ENCODE measurements at regions not wholly inside any gene's neighbourhood (a gene's known extent, or its start where the extent isn't known, plus 50 kb on each side); places are given as distances from the start of the nearest gene placed in this dataset.

- H3K27ac ChIP-seq (ENCODE audit: insufficient read length, low read depth, low read length) = no peak overlapping the region
- H2AK5ac ChIP-seq (ENCODE audit: insufficient read length, low read length) = no peak overlapping the region
- H3K36me3 Mint-ChIP-seq (ENCODE audit: insufficient read depth in 1 of 3, low read depth in 3 of 3) = peaks cover 5 to 12% (median 5%) of the 10 kb centered on the region in 3 experiments; a peak in 5 of 7 replicates
- no peaks in the 10 kb centered on the region for H3K9me3 ChIP-seq (ENCODE audit: control insufficient read depth, low read depth, low read length)
- H3K9me3 Mint-ChIP-seq = peaks cover 10 to 19% of the 10 kb centered on the region in 2 experiments
- H2BK12ac ChIP-seq (ENCODE audit: insufficient read length, low read depth, low read length) = no peak overlapping the region
- no peak overlapping the region for H4K5ac ChIP-seq (ENCODE audit: insufficient read length, low read depth, low read length)
- TF ChIP-seq CTCF (conservative IDR thresholded peaks at IDR 0.05) = no peak
- no peaks in the 10 kb centered on the region for H3K79me1 ChIP-seq (ENCODE audit: insufficient read depth, low read depth, low read length, poor library complexity, severe bottlenecking)
- no peak overlapping the region for H3K9ac ChIP-seq (ENCODE audit: extremely low read depth, insufficient read length, low read length)
- no peak overlapping the region for H3K4me3 Mint-ChIP-seq
- H3K27ac Mint-ChIP-seq = no peak overlapping the region
- H4K8ac ChIP-seq (replicated peaks; ENCODE audit: insufficient read length, low read depth, low read length) = no peak overlapping the region
- H3K23ac ChIP-seq (ENCODE audit: insufficient read length, low read depth, low read length) = no peak overlapping the region
- H2BK15ac ChIP-seq (ENCODE audit: low read depth, low read length) = no peak overlapping the region
- no peak for DNase-seq
- H3K23me2 ChIP-seq (ENCODE audit: insufficient read length, low read depth, low read length, poor library complexity, severe bottlenecking) = no peaks in the 10 kb centered on the region
- no peak overlapping the region for H2BK20ac ChIP-seq (ENCODE audit: low read depth, low read length, poor library complexity, severe bottlenecking)
- H3K27me3 Mint-ChIP-seq (ENCODE audit: low read depth) = no peaks in the 10 kb centered on the region
- no peak overlapping the region for H2BK120ac ChIP-seq (ENCODE audit: low read depth, low read length, poor library complexity, severe bottlenecking)
- H3K4me1 ChIP-seq (ENCODE audit: insufficient read depth, low read length) = no peaks in the 10 kb centered on the region
- H2BK5ac ChIP-seq (ENCODE audit: insufficient read length, low read length) = no peak overlapping the region
- H3K4ac ChIP-seq (ENCODE audit: low read depth, low read length) = no peak overlapping the region
- H3K14ac ChIP-seq (ENCODE audit: insufficient read depth, low read length) = no peak overlapping the region
- H2AFZ ChIP-seq (ENCODE audit: low read length) = no peak overlapping the region
- H3K18ac ChIP-seq (ENCODE audit: insufficient read length, low read depth, low read length) = no peak overlapping the region
- H4K20me1 ChIP-seq (ENCODE audit: control insufficient read depth, insufficient read depth, insufficient read length) = no peaks in the 10 kb centered on the region
- H3K4me2 ChIP-seq (ENCODE audit: insufficient read depth, insufficient read length, low read length) = no peak overlapping the region
- no peaks in the 10 kb centered on the region for H3K4me1 Mint-ChIP-seq
- no peak overlapping the region for H3K56ac ChIP-seq (ENCODE audit: insufficient read length, low read depth, low read length)
- H3K79me2 ChIP-seq (ENCODE audit: insufficient read depth, low read length) = no peaks in the 10 kb centered on the region
- no peak overlapping the region for H3T11ph ChIP-seq (ENCODE audit: low read length)
- H4K91ac ChIP-seq (ENCODE audit: insufficient read length, low read depth, low read length) = no peak overlapping the region
- no peaks in the 10 kb centered on the region for H3K27me3 ChIP-seq (ENCODE audit: insufficient read depth, low read length)
Observed at GRCh38 chr5:27969157-27969556, 930.8 kb upstream of the CDH9 start.

Data from H9 (cell line).